Thyroid gland (tissue), 4 donors: ENCODE measurements at regions not wholly inside any gene's neighbourhood (a gene's known extent, or its start where the extent isn't known, plus 50 kb on each side); places are given as distances from the start of the nearest gene placed in this dataset.

Source experiments
- DNase-seq, 2 donors: peaks; one replicate each; pipeline ENCODE4 v3.0.0-alpha.2; 2019
- H3K27ac ChIP-seq, 3 donors: fragments of 200-600 bp; sonication (generic); 1 replicate in 2 of 3; 2 replicates in 1 of 3; pipeline ENCODE4 v1.5.1; 2016 to 2019; ENCODE audit warnings: mild to moderate bottlenecking in 1 of 3, moderate library complexity in 1 of 3
- H3K27me3 ChIP-seq: fragments of 200-600 bp; sonication (generic); one replicate; pipeline ENCODE4 v1.5.1; 2019
- H3K36me3 ChIP-seq, 2 donors: fragments of 200-600 bp; sonication (generic); one replicate each; pipeline ENCODE4 v1.5.1; 2016 to 2019
- H3K4me1 ChIP-seq, 2 donors: fragments of 200-600 bp; sonication (generic); one replicate each; pipeline ENCODE4 v1.5.1; 2017 to 2019
- H3K4me3 ChIP-seq, 3 donors: fragments of 200-600 bp; sonication (generic); replicated peaks in 1 of 3; 1 replicate in 2 of 3; 2 replicates in 1 of 3; pipeline ENCODE4 v1.5.1; 2016; ENCODE audit warnings: mild to moderate bottlenecking in 1 of 3
- H3K9me3 ChIP-seq: fragments of 200-600 bp; sonication (generic); one replicate; pipeline ENCODE4 v1.5.1; 2017
- POLR2A ChIP-seq, 2 donors: fragments of 450-650 bp; IDR thresholded peaks; one replicate each; pipeline ENCODE4 v1.6.1; 2017; ENCODE audit warnings: antibody characterized with exemption in 2 of 2, mild to moderate bottlenecking in 2 of 2, moderate library complexity in 1 of 2
- WGBS, 2 donors: methylation state at CpG; one replicate each; pipeline ENCODE4 v1.1.5; 2017; 5-methylcytosine and 5-hydroxymethylcytosine counted together
- intact Hi-C: fragments of 100-400 bp; cut with DNase I; formaldehyde crosslinking; loops from one replicate; pipeline ENCODE4 v1.15.1; 2023
- TF ChIP-seq, protein P1 (sequence below), 6 experiments: fragments of 200-600 bp in 3 of 6; fragments of 450-650 bp in 3 of 6; sonication (generic) in 3 of 6; IDR thresholded peaks; one replicate each; pipeline ENCODE4 v1.5.1; 2016 to 2019; ENCODE audit warnings: antibody characterized with exemption in 6 of 6, mild to moderate bottlenecking in 2 of 6, inconsistent platforms in 1 of 6, moderate library complexity in 1 of 6

DNA sequence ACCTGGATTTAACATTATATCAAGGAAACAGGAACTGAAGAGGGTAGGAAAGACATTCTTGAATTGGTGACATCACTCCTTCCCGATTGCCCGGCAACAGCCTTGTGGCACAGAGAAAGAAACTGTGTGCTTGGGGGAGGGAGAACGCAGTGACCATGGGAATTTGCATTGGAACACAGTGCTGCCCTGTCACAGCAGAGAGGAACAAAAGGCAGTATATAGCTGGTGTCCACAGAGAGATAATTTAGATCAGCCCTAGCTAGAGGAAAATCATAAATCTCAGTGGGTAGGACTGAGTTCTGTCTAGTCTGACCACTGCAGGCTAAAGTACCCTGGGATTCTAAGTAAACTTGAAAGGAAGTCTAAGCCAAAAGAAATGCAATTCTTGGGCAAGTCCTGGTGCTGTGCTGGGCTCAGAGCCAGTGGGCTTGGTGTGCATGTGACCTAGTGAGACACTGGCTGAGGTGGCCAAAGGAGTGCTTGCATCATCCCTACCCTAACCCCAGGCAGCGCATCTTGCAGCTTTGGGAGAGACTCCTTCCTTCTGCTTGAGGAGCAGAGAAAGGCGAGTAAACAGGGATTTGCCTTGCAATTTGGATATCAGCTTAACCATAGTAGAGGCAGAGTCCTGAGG is 697.6 kb downstream of the HACE1 start:
- no peaks in the 10 kb centered on the region for H3K9me3 ChIP-seq
- no peak overlapping the region for H3K27ac ChIP-seq
- H3K27me3 ChIP-seq, result no peaks in the 10 kb centered on the region
- DNase-seq, result no peak
- intact Hi-C loops, result no loop called here
- 85 to 89% methylated on average over 5 of the region's 5 CpGs for WGBS, 2 donors
- no peaks in the 10 kb centered on the region for H3K36me3 ChIP-seq
- H3K4me1 ChIP-seq, result no peaks in the 10 kb centered on the region
- no peak for TF ChIP-seq POLR2A (IDR thresholded peaks at IDR 0.05)
- TF ChIP-seq, protein P1, sequence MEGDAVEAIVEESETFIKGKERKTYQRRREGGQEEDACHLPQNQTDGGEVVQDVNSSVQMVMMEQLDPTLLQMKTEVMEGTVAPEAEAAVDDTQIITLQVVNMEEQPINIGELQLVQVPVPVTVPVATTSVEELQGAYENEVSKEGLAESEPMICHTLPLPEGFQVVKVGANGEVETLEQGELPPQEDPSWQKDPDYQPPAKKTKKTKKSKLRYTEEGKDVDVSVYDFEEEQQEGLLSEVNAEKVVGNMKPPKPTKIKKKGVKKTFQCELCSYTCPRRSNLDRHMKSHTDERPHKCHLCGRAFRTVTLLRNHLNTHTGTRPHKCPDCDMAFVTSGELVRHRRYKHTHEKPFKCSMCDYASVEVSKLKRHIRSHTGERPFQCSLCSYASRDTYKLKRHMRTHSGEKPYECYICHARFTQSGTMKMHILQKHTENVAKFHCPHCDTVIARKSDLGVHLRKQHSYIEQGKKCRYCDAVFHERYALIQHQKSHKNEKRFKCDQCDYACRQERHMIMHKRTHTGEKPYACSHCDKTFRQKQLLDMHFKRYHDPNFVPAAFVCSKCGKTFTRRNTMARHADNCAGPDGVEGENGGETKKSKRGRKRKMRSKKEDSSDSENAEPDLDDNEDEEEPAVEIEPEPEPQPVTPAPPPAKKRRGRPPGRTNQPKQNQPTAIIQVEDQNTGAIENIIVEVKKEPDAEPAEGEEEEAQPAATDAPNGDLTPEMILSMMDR (IDR thresholded peaks at IDR 0.05), result no peak
- no peak overlapping the region for H3K4me3 ChIP-seq

DNA sequence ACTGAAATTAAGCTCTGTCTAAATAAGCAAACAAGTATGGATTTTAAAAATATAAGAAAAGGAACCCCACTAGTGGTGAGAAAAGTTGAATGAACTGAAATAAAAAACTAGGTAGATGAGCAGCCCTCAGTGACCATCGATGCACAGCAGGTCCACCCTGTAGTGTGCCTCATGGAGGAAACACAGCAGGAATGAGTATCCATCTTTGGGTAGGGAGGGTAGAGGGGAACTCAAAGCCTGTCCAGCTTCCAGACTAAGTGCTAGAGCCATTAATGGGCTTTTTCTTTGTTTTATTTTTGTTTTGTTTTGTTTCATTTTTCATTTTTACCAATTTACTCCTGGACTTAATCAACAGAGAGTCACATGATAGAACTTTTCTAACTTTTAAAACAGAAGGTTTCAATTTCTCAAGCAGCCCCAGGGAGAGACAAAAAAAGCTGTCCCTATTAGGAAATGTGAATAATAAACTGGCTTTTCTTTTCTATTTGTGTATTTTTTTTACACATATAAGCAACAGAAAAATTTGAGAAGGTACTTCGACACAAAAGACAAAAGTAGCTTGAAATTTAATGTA is 700.6 kb downstream of the HACE1 start:
- WGBS, 2 donors, result 78 to 81% methylated on average over 2 of the region's 2 CpGs
- Histone ChIP-seq H3K4me1 (no peaks in the 10 kb centered on the region), H3K36me3 (no peaks in the 10 kb centered on the region), H3K4me3 (no peak overlapping the region), H3K27ac (no peak overlapping the region), H3K9me3 (no peaks in the 10 kb centered on the region), H3K27me3 (no peaks in the 10 kb centered on the region)
- TF ChIP-seq, protein P1 (IDR thresholded peaks at IDR 0.05), result no peak
- TF ChIP-seq POLR2A (IDR thresholded peaks at IDR 0.05), result no peak
- intact Hi-C loops, result no loop called here
- DNase-seq, result no peak

DNA sequence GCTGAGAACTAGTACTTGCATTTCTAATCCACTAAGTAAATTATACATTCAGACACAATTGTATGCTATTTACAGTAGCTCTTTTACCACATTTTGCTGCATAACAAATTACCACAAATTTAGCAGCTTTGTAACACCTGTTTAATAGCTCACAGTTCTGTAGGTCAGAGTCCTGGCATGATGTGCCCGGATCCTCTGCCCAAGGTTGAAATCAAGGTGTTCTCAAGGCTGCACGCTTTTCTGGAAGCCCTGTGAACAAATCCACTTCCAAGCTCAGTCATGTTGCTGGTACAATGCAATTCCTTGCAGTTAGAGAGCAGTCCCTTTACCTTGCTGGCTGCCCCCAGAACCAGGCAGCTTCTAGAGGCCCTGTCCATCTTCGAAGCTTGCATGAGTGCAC is 716.0 kb downstream of the HACE1 start:
- H3K4me3 ChIP-seq, result no peak overlapping the region
- H3K36me3 ChIP-seq, result no peaks in the 10 kb centered on the region
- intact Hi-C loops, result no loop called here
- H3K9me3 ChIP-seq, result no peaks in the 10 kb centered on the region
- H3K27ac ChIP-seq, result no peak overlapping the region
- no peak for DNase-seq
- 59 to 76% methylated on average over 3 of the region's 3 CpGs for WGBS, 2 donors
- H3K4me1 ChIP-seq, result no peaks in the 10 kb centered on the region
- no peaks in the 10 kb centered on the region for H3K27me3 ChIP-seq
- no peak for TF ChIP-seq POLR2A (IDR thresholded peaks at IDR 0.05)

DNA sequence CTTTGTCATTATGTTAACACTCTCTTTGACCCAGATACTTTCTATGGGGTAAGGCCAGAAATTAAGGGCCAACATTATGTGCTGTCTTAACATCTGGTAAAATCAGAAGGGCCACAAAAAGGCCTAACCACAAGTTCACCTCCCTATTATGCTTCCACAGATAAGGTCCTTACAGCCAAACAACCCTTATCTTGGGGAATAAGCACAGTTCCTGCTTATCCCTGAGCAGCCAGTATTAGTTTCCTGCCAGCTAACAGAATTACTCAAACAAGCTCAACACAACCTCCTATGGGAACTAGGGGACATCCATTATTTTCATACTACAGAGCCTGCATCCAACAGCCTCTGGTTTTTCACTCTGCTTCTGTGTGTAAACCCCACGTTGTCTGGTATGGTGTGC is 724.8 kb downstream of the HACE1 start:
- H3K9me3 ChIP-seq, result no peaks in the 10 kb centered on the region
- no peaks in the 10 kb centered on the region for H3K36me3 ChIP-seq
- 46 to 61% methylated on average over 1 of the region's 1 CpG for WGBS, 2 donors
- DNase-seq, result no peak
- H3K27me3 ChIP-seq, result no peaks in the 10 kb centered on the region
- intact Hi-C loops, result no loop called here
- H3K27ac ChIP-seq, result no peak overlapping the region
- H3K4me1 ChIP-seq, result no peaks in the 10 kb centered on the region
- no peak for TF ChIP-seq POLR2A (IDR thresholded peaks at IDR 0.05)
- TF ChIP-seq, protein P1 (IDR thresholded peaks at IDR 0.05), result no peak
- H3K4me3 ChIP-seq, result no peak overlapping the region

DNA sequence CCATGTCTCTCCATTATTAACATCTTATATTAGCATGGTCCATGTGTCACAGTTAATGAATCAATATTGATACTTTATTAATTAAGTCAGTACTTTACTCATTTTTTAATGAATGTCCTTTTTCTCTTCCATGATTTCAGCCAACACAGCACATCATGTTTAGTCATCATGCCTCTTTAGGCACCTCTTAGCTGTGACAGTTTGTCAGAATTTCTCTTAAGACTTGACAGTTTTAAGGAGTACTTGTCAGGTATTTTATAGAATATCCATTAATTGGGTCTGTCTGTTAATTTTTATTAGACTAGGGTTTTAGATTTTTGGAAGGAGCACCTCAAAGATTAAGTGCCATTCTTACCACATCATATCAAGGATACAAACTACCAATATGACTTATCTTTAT is 729.4 kb downstream of the HACE1 start:
- DNase-seq, result no peak
- Histone ChIP-seq H3K36me3 (no peaks in the 10 kb centered on the region), H3K9me3 (no peaks in the 10 kb centered on the region), H3K4me1 (no peaks in the 10 kb centered on the region), H3K4me3 (no peak overlapping the region), H3K27me3 (no peaks in the 10 kb centered on the region), H3K27ac (no peak overlapping the region)
- no peak for TF ChIP-seq POLR2A (IDR thresholded peaks at IDR 0.05)
- TF ChIP-seq, protein P1 (IDR thresholded peaks at IDR 0.05), result no peak
- intact Hi-C loops, result no loop called here
